ENCODE measurements at regions not wholly inside any gene's neighbourhood (a gene's known extent, or its start where the extent isn't known, plus 50 kb on each side); places are given as distances from the start of the nearest gene placed in this dataset.

DNA sequence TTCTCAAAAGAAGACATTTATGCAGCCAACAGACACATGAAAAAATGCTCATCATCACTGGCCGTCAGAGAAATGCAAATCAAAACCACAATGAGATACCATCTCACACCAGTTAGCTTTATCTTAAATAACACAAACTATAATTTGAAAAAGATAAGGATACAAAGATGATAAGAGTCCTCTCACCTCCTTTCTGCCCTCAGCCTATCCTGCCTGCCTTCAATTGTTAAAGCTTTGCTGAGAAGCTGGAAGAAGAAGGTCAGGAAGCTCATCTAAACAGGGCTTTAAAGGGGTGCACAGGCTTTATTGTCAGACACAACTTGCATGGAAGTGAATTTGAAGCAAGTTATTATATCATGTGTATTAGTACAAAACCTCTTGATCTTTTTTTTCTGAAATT, 676.3 kb upstream of the GOT2 start:
- H3K4me3 ChIP-seq (ENCODE audit: low read length) = no peak overlapping the region
- DNase-seq (ENCODE audit: low read depth, low spot score) = no peak

GRCh38 chr16:59405802-59406201, 671.7 kb upstream of the GOT2 start:
- no peak overlapping the region for H3K4me3 ChIP-seq (ENCODE audit: low read length)
- no peak for DNase-seq (ENCODE audit: low read depth, low spot score)

DNA sequence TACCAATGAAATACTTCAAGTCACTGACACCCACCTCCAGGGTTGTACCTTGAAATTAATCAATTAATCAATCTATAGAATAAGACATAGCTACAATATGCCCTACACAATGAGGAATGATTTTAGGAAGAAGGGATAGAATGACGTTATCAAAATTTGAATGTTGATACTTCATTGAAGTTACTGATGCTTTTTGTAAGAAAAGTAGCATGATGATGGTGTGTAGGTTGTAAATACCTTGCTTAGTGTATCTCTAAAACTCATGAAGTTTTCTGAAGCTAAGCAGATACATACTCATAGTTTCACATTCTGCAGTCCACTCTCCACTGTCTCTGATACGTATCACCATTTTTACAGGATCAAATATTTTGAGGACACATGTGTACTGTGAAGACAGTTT, 670.4 kb upstream of the GOT2 start:
- H3K4me3 ChIP-seq (ENCODE audit: low read length) = no peak overlapping the region

GRCh38 chr16:59400830-59401229, 666.7 kb upstream of the GOT2 start:
- DNase-seq (ENCODE audit: low read depth, low spot score) = no peak
- H3K4me3 ChIP-seq (ENCODE audit: low read length) = no peak overlapping the region

More for the DNA sequence above, 670.4 kb upstream of the GOT2 start:
- DNase-seq (ENCODE audit: low read depth, low spot score) = no peak

GRCh38 chr16:59397638-59398037, 663.5 kb upstream of the GOT2 start:
- no peak overlapping the region for H3K4me3 ChIP-seq (ENCODE audit: low read length)
- no peak for DNase-seq (ENCODE audit: low read depth, low spot score)

GRCh38 chr16:59394526-59394925, 660.4 kb upstream of the GOT2 start:
- no peak for DNase-seq (ENCODE audit: low read depth, low spot score)
- H3K4me3 ChIP-seq (ENCODE audit: low read length) = no peak overlapping the region

DNA sequence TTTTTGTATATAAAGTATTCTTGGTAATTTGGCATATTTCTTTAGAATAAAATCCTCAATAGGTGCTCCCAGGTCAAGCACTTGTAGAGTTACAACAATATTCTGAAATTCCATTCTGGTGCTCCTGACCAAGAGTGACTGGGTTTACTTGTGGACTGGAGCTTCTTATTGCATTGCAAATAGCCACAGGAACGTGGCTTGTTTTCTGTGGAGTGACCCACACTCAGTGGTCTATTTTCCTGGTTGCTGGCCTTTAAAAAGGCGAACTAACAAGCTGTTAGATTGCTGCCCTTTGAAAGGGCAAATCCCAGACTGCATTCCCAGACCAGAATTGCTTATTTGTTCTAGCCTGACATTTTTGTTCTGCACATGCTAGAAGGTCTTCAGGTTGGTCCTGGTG, 658.8 kb upstream of the GOT2 start:
- no peak overlapping the region for H3K4me3 ChIP-seq (ENCODE audit: low read length)
- no peak for DNase-seq (ENCODE audit: low read depth, low spot score)

DNA sequence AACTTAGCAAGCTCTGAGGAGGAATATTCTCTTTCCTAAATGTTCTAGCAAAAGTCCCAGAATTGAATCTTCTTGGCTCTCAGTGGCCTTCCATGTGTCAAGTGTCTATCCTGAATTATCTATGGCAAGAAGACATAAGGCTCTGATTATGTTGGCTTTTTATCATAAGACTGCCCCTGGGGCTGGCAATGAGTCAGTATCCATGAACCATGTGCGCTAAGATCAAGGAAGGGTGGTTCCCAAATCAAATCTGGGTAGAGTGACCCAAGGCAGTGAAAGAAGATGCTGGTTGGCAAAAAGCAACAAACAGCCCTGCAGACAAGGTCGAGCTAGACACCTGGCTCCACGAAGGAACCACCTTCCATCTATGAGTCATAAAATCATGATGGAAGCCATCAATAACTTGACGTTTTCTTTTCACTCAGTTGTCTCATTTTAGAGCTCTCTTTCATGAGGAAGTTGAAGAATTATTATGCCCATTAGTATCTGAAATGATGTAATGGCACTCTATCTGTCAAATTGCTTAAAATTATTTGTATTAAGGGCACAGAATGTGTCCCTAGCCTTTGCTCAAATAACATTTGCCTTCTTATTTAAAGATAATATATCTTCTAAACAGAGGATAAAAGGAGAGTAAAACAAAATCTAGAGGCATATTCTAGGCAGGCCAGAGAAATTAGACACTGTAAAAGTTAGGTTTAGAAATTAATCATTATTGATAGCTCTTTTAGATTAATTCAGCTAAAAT, 657.7 kb upstream of the GOT2 start:
- no peak overlapping the region for H3K4me3 ChIP-seq (ENCODE audit: low read length)
- no peak for DNase-seq (ENCODE audit: low read depth, low spot score)

DNA sequence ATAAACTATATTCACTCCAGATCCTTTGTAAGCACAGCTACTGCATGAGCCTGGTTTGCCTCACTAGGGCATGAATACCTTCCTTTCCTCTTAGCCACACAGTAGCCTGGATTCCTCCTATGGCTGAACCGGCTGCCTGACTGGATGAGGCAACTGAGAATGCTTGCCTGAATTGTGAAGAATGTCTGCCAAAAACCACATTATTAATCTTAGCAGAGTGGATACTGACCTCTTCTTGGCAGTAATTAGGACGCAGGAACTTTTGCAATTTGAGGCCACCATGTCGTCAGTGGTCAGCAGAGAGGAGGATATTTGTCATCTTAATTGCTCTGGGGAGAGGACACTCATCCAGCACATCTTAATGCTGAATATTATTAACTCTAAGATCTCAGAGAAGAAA, 651.8 kb upstream of the GOT2 start:
- no peak for DNase-seq (ENCODE audit: low read depth, low spot score)
- no peak overlapping the region for H3K4me3 ChIP-seq (ENCODE audit: low read length)

GRCh38 chr16:59385491-59385890, 651.4 kb upstream of the GOT2 start:
- H3K4me3 ChIP-seq (ENCODE audit: low read length) = no peak overlapping the region
- DNase-seq (ENCODE audit: low read depth, low spot score) = no peak

DNA sequence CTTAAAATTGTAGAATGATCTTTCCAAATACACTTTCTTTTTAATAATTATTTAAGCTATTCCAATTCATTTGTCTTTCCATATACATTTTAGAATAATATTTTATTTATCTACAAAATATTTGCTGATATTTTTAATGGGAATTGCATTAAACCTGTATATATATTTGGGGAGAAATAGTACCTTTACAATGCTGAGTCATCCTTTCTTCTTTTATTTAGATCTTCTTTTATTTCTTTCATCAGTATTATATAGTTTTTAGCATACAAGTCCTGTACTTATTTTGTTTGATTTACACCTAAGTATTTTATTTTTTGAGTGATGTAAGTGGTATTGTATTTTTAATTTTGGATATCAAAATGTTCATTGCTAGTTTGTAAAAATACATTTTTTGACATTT, 639.5 kb upstream of the GOT2 start:
- no peak for DNase-seq (ENCODE audit: low read depth, low spot score)
- H3K4me3 ChIP-seq (ENCODE audit: low read length) = no peak overlapping the region

DNA sequence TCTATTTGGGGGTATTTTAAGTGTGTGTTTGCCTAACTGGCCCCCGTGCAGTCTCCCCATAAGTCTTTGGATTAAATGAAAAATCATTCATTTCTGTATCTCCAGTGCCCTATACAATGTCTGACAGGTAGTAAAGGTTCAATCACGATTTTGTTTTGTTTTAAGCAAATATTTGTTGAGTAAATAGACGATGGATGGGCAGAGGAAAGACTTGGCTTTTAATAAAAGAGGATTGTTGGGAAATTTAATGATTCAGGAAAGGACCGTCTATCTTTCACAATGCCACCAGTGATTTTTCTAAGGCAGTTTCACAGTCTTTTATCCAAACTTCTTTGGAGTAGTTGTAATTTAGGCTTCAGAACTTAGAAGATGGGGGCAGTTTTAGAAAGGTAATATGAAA, 636.6 kb upstream of the GOT2 start:
- no peak overlapping the region for H3K4me3 ChIP-seq (ENCODE audit: low read length)
- no peak for DNase-seq (ENCODE audit: low read depth, low spot score)

DNA sequence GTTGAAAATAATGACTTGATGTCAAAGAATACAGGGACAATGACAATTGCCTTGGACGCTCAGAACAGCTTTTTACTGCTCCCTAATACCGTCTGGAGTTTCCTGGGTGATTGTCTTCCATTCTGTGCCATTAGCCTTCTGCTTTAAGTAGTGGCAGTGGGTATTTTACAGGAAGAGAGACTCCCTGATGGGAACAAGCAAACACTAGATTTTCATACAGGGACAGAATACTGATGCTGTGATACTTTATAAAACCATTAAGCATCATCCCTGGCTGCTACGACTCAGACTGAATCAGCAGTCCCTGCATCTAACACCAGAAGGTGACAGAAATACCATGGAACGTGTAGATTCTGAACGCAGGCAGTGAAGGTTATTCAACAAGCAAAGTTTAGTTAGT, 635.4 kb upstream of the GOT2 start:
- DNase-seq (ENCODE audit: low read depth, low spot score) = no peak
- H3K4me3 ChIP-seq (ENCODE audit: low read length) = no peak overlapping the region

- H3K4me3 ChIP-seq (ENCODE audit: low read length) = no peak overlapping the region
- no peak for DNase-seq (ENCODE audit: low read depth, low spot score)
Observed at GRCh38 chr16:59368586-59368985, 634.5 kb upstream of the GOT2 start.

- DNase-seq (ENCODE audit: low read depth, low spot score) = no peak
- H3K4me3 ChIP-seq (ENCODE audit: low read length) = no peak overlapping the region
Observed at GRCh38 chr16:59356709-59357108, 622.6 kb upstream of the GOT2 start.

- no peak for DNase-seq (ENCODE audit: low read depth, low spot score)
- H3K4me3 ChIP-seq (ENCODE audit: low read length) = no peak overlapping the region
Observed at GRCh38 chr16:59356144-59356543, 622.0 kb upstream of the GOT2 start.

DNA sequence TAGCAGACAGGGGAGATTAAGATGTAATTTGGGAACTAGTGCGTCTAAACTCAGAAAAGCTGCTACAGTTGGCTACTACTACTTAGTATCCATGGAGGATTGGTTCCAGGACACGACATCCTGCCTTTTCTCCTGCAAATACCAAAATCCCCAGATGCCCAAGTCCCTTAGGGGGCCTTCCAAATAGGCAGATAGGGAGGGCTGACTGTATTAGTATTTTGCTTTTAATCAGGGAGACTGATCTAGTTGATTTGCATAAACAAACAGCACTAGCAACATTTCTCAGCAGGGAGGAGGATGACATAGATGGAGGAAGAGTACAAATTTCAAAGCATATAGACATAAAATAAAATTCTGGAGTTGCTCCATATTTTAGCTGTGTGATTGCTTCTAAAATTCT, 621.6 kb upstream of the GOT2 start:
- no peak for DNase-seq (ENCODE audit: low read depth, low spot score)
- H3K4me3 ChIP-seq (ENCODE audit: low read length) = no peak overlapping the region

- no peak overlapping the region for H3K4me3 ChIP-seq (ENCODE audit: low read length)
- no peak for DNase-seq (ENCODE audit: low read depth, low spot score)
Observed at GRCh38 chr16:59351305-59351903, 617.3 kb upstream of the GOT2 start.

GRCh38 chr16:59350670-59351069, 616.6 kb upstream of the GOT2 start:
- DNase-seq (ENCODE audit: low read depth, low spot score) = no peak
- no peak overlapping the region for H3K4me3 ChIP-seq (ENCODE audit: low read length)

GRCh38 chr16:59342669-59343068, 608.6 kb upstream of the GOT2 start:
- H3K4me3 ChIP-seq (ENCODE audit: low read length) = no peak overlapping the region
- no peak for DNase-seq (ENCODE audit: low read depth, low spot score)

GRCh38 chr16:59341368-59341767, 607.3 kb upstream of the GOT2 start:
- DNase-seq (ENCODE audit: low read depth, low spot score) = no peak
- H3K4me3 ChIP-seq (ENCODE audit: low read length) = no peak overlapping the region

Data from Jurkat, Clone E6-1 (cell line).